ENCODE measurements at regions not wholly inside any gene's neighbourhood (a gene's known extent, or its start where the extent isn't known, plus 50 kb on each side); places are given as distances from the start of the nearest gene placed in this dataset.

- Histone ChIP-seq H3K27ac (no peak overlapping the region), H3K4me3 (no peak overlapping the region)
- no peak for TF ChIP-seq CTCF (IDR thresholded peaks at IDR 0.05)
- no peak for DNase-seq (ENCODE audit: low spot score)
Observed at GRCh38 chr21:28789523-28789922, 203.2 kb downstream of the LTN1 start.

GRCh38 chr21:28788030-28788429 is 204.6 kb downstream of the LTN1 start:
- no peak for TF ChIP-seq CTCF (IDR thresholded peaks at IDR 0.05)

GRCh38 chr21:28783641-28784185 is 209.0 kb downstream of the LTN1 start:
- Histone ChIP-seq H3K4me3 (no peak overlapping the region), H3K27ac (no peak overlapping the region)
- TF ChIP-seq CTCF (IDR thresholded peaks at IDR 0.05): no peak
- no peak for DNase-seq (ENCODE audit: low spot score)

More at GRCh38 chr21:28788030-28788429, 204.6 kb downstream of the LTN1 start:
- H3K4me3 ChIP-seq: no peak overlapping the region
- no peak for DNase-seq (ENCODE audit: low spot score)
- H3K27ac ChIP-seq: no peak overlapping the region

GRCh38 chr21:28781602-28782276 is 210.9 kb downstream of the LTN1 start:
- Histone ChIP-seq H3K27ac (no peak overlapping the region), H3K4me3 (no peak overlapping the region)
- no peak for DNase-seq (ENCODE audit: low spot score)
- no peak for TF ChIP-seq CTCF (IDR thresholded peaks at IDR 0.05)

- Histone ChIP-seq H3K27ac (no peak overlapping the region), H3K4me3 (no peak overlapping the region)
- no peak for TF ChIP-seq CTCF (IDR thresholded peaks at IDR 0.05)
- no peak for DNase-seq (ENCODE audit: low spot score)
Observed at GRCh38 chr21:28779914-28780313, 212.8 kb downstream of the LTN1 start.

- no peak for DNase-seq (ENCODE audit: low spot score)
- H3K27ac ChIP-seq: no peak overlapping the region
Observed at GRCh38 chr21:28776251-28776650, 216.4 kb downstream of the LTN1 start.

More at GRCh38 chr21:28776251-28776650, 216.4 kb downstream of the LTN1 start:
- no peak for TF ChIP-seq CTCF (IDR thresholded peaks at IDR 0.05)
- H3K4me3 ChIP-seq: no peak overlapping the region

Data from coronary artery (tissue), 2 donors.